GM19467 (cell line): ENCODE measurements at regions not wholly inside any gene's neighbourhood (a gene's known extent, or its start where the extent isn't known, plus 50 kb on each side); places are given as distances from the start of the nearest gene placed in this dataset.

Experiments used
- ATAC-seq: cut with Tn5 transposase; IDR thresholded peaks from one replicate; pipeline ENCODE4 v1.9.1; 2021; ENCODE audit warnings: mild to moderate bottlenecking, moderate library complexity; ENCODE audit not compliant: unreplicated experiment

- no peak for ATAC-seq
Measured at GRCh38 chr18:2394684-2395083, 176.6 kb downstream of the METTL4 start.

GRCh38 chr18:2395427-2396161, 175.7 kb downstream of the METTL4 start:
- ATAC-seq, result peak; percentile 87

- ATAC-seq, result peak; percentile 42
Measured at GRCh38 chr18:2396162-2396505, 175.2 kb downstream of the METTL4 start.

GRCh38 chr18:2400701-2401196, 170.6 kb downstream of the METTL4 start:
- ATAC-seq, result no peak

- ATAC-seq, result no peak
Measured at GRCh38 chr18:2402084-2402483, 169.2 kb downstream of the METTL4 start.

GRCh38 chr18:2406544-2406943, 164.8 kb downstream of the METTL4 start:
- no peak for ATAC-seq

GRCh38 chr18:2407961-2408360, 163.3 kb downstream of the METTL4 start:
- ATAC-seq, result no peak

GRCh38 chr18:2409906-2410305, 161.4 kb downstream of the METTL4 start:
- no peak for ATAC-seq

GRCh38 chr18:2410688-2411087, 160.6 kb downstream of the METTL4 start:
- no peak for ATAC-seq

- ATAC-seq, result no peak
Measured at GRCh38 chr18:2411381-2411960, 159.8 kb downstream of the METTL4 start.

GRCh38 chr18:2412281-2412680, 159.0 kb downstream of the METTL4 start:
- no peak for ATAC-seq

GRCh38 chr18:2412996-2413751, 158.1 kb downstream of the METTL4 start:
- no peak for ATAC-seq

- no peak for ATAC-seq
Measured at GRCh38 chr18:2414235-2414634, 157.1 kb downstream of the METTL4 start.

GRCh38 chr18:2415656-2416055, 155.6 kb downstream of the METTL4 start:
- ATAC-seq, result no peak

GRCh38 chr18:2417861-2418610, 153.3 kb downstream of the METTL4 start:
- no peak for ATAC-seq

- ATAC-seq, result no peak
Measured at GRCh38 chr18:2420367-2420766, 150.9 kb downstream of the METTL4 start.

- no peak for ATAC-seq
Measured at GRCh38 chr18:2423761-2424160, 147.5 kb downstream of the METTL4 start.

- ATAC-seq, result no peak
Measured at GRCh38 chr18:2424420-2424819, 146.9 kb downstream of the METTL4 start.

- ATAC-seq, result no peak
Measured at GRCh38 chr18:2425426-2426317, 145.6 kb downstream of the METTL4 start.

GRCh38 chr18:2430191-2430590, 141.1 kb downstream of the METTL4 start:
- ATAC-seq, result no peak
